Ishikawa (cell line): ENCODE measurements at regions not wholly inside any gene's neighbourhood (a gene's known extent, or its start where the extent isn't known, plus 50 kb on each side); places are given as distances from the start of the nearest gene placed in this dataset.

Experiments used
- CEBPB ChIP-seq: IDR thresholded peaks from 2 replicates; pipeline ENCODE4 v1.6.1; 2012
- CREB1 ChIP-seq: IDR thresholded peaks from 2 replicates; pipeline ENCODE4 v1.6.1; 2012; ENCODE audit warnings: low read depth
- EGR1 ChIP-seq: IDR thresholded peaks from 2 replicates; pipeline ENCODE4 v1.6.1; 2012
- EP300 ChIP-seq: IDR thresholded peaks from 2 replicates; pipeline ENCODE4 v1.6.1; 2012; ENCODE audit warnings: borderline replicate concordance
- FOXM1 ChIP-seq: IDR thresholded peaks from 2 replicates; pipeline ENCODE4 v1.6.1; 2012; ENCODE audit warnings: low read depth, borderline replicate concordance
- NFIC ChIP-seq: IDR thresholded peaks from 2 replicates; pipeline ENCODE4 v1.6.1; 2012
- RAD21 ChIP-seq: IDR thresholded peaks from 2 replicates; pipeline ENCODE4 v1.6.1; 2012; ENCODE audit warnings: low read depth
- REST ChIP-seq: IDR thresholded peaks from 2 replicates; pipeline ENCODE4 v1.6.1; 2012; ENCODE audit warnings: low read depth, mild to moderate bottlenecking
- TAF1 ChIP-seq: IDR thresholded peaks from 2 replicates; pipeline ENCODE4 v1.6.1; 2012; ENCODE audit warnings: low read depth, mild to moderate bottlenecking
- TCF12 ChIP-seq: IDR thresholded peaks from 2 replicates; pipeline ENCODE4 v1.6.1; 2012; ENCODE audit warnings: low read depth
- TEAD4 ChIP-seq: IDR thresholded peaks from 2 replicates; pipeline ENCODE4 v1.6.1; 2012
- YY1 ChIP-seq: IDR thresholded peaks from 2 replicates; pipeline ENCODE4 v1.6.1; 2012; ENCODE audit warnings: low read depth
- ZBTB7A ChIP-seq: IDR thresholded peaks from 2 replicates; pipeline ENCODE4 v1.6.1; 2012; ENCODE audit warnings: low read depth
- TF ChIP-seq, protein P1 (sequence below): IDR thresholded peaks from 2 replicates; pipeline ENCODE4 v1.6.1; 2012
- TF ChIP-seq, protein P2 (sequence below): IDR thresholded peaks from 2 replicates; pipeline ENCODE4 v1.6.1; 2012

GRCh38 chr3:22612927-22613326 is 590.2 kb upstream of the UBE2E2 start:
- TF ChIP-seq FOXM1 = no peak
- TF ChIP-seq TCF12 = no peak
- TF ChIP-seq CEBPB = no peak
- no peak for TF ChIP-seq ZBTB7A
- TF ChIP-seq, protein P1, sequence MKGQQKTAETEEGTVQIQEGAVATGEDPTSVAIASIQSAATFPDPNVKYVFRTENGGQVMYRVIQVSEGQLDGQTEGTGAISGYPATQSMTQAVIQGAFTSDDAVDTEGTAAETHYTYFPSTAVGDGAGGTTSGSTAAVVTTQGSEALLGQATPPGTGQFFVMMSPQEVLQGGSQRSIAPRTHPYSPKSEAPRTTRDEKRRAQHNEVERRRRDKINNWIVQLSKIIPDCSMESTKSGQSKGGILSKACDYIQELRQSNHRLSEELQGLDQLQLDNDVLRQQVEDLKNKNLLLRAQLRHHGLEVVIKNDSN = no peak
- no peak for TF ChIP-seq TAF1
- no peak for TF ChIP-seq CREB1
- TF ChIP-seq YY1 = no peak
- no peak for TF ChIP-seq TEAD4
- no peak for TF ChIP-seq EGR1

DNA sequence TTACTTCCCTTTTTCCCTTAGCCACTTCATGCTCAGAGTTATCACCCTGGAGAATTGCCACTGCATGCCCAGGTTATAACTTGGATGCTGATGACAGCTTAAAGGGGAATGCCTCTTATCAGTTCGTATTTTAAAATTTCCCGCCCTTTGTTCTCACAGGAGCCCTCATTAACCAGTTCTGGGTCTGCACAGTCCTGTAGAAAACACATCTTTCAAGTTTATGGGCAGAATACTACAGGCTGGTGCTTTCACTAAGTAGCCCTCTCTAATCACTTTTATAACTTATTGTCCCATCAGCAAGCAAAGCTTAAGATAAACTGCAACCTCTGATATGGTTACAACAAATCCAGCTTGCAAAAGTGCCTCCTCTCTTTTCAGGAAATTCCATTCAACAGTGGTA is 587.3 kb upstream of the UBE2E2 start:
- TF ChIP-seq REST (no peak), NFIC (no peak), CEBPB (no peak), EP300 (no peak)
- TF ChIP-seq, protein P1 = no peak

GRCh38 chr3:22617372-22617771 is 585.8 kb upstream of the UBE2E2 start:
- TF ChIP-seq NFIC = no peak
- TF ChIP-seq, protein P1 = no peak
- TF ChIP-seq RAD21 = no peak
- TF ChIP-seq, protein P2, sequence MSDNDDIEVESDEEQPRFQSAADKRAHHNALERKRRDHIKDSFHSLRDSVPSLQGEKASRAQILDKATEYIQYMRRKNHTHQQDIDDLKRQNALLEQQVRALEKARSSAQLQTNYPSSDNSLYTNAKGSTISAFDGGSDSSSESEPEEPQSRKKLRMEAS = no peak
- TF ChIP-seq CEBPB = no peak
- no peak for TF ChIP-seq ZBTB7A
- TF ChIP-seq TAF1 = no peak
- TF ChIP-seq FOXM1 = no peak
- TF ChIP-seq REST = no peak

DNA sequence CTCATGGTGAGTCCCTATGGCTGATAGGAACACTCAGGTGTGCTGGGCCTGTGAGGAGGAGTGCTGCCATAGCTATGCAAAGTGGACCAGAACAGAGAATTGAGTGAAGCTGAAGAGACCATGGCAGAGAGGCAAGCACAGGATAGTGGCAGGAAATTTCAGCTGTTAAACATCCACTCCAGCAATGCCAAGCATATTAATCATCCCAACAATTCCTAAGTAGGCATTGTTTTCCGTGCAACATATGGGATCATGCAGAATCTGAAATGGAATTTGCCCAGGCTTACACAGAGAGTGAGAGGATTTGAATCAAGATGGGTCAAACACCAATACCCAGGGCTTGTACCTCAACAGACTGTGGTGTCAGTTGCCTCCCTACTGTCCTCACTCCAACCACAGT is 582.6 kb upstream of the UBE2E2 start:
- TF ChIP-seq EP300 (no peak), CEBPB (no peak), RAD21 (no peak), NFIC (no peak), TEAD4 (no peak), CREB1 (no peak), REST (no peak), ZBTB7A (no peak), YY1 (no peak), EGR1 (no peak), FOXM1 (no peak)
- TF ChIP-seq, protein P2 = no peak

DNA sequence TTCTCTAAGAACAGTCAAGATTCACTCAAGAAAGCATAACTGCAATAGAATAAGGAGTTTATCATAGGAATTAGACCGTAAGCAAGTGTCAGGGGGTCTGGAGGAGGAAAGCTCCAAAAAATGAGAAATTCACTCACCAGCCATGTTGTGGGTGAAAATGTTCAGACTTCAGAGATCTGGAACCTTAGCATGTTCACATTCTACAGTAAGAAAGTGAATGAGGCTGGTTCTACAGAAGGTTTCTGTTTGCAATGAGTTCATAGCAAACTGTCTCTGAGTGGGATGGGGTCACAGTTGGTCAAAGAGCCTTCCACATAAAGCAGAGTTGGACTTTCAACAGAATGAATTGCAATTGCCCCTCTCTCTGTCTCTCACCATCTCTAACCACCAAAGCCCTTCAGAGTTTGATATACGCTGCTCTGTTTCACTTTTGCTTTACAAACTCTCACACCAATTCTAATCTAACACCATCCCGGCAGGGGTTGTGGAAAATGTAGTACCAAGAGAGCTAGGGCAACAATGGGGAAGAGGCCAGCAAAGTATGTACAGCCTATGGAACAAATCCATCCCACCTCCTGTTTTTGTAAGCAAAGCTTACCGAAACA is 581.8 kb upstream of the UBE2E2 start:
- no peak for TF ChIP-seq RAD21
- no peak for TF ChIP-seq ZBTB7A
- no peak for TF ChIP-seq TCF12
- no peak for TF ChIP-seq EP300
- TF ChIP-seq, protein P2 = no peak
- no peak for TF ChIP-seq EGR1
- TF ChIP-seq CEBPB = no peak
- no peak for TF ChIP-seq FOXM1
- no peak for TF ChIP-seq NFIC
- no peak for TF ChIP-seq YY1
- no peak for TF ChIP-seq TEAD4
- no peak for TF ChIP-seq CREB1
- TF ChIP-seq, protein P1 = no peak
- no peak for TF ChIP-seq TAF1
